ENCODE measurements at regions not wholly inside any gene's neighbourhood (a gene's known extent, or its start where the extent isn't known, plus 50 kb on each side); places are given as distances from the start of the nearest gene placed in this dataset.

- TF ChIP-seq ZNF532 (CRISPR knock-in tag; IDR thresholded peaks at IDR 0.05; ENCODE audit: borderline replicate concordance) (no peak), AR (CRISPR knock-in tag; IDR thresholded peaks at IDR 0.05) (no peak), TEAD4 (CRISPR knock-in tag; IDR thresholded peaks at IDR 0.05) (no peak), ZNF317 (CRISPR knock-in tag; IDR thresholded peaks at IDR 0.05; ENCODE audit: borderline replicate concordance, low read depth) (no peak), ATF6 (CRISPR knock-in tag; IDR thresholded peaks at IDR 0.05) (no peak), E2F5 (CRISPR knock-in tag; IDR thresholded peaks at IDR 0.05) (no peak), ETV6 (CRISPR knock-in tag; IDR thresholded peaks at IDR 0.05) (no peak), ATF2 (CRISPR knock-in tag; IDR thresholded peaks at IDR 0.05; ENCODE audit: borderline replicate concordance, low read depth) (no peak)
Measured at GRCh38 chr16:66004699-66005098, 361.8 kb upstream of the CDH5 start (continued).

GRCh38 chr16:66003201-66003600 is 363.3 kb upstream of the CDH5 start:
- ChIA-PET POLR2A (no interaction called here), CTCF (interaction anchor here (0.9 kb wide), 1 partner anchor 275 kb away, joined by 3 read pairs; no protein-coding TSS in a partner anchor)
- H3K27me3 Mint-ChIP-seq (ENCODE audit: low read depth): peaks cover 3% of the 10 kb centered on the region
- H3K36me3 Mint-ChIP-seq: peaks cover 5% of the 10 kb centered on the region
- TF ChIP-seq ETV6 (CRISPR knock-in tag; IDR thresholded peaks at IDR 0.05) (no peak), ZBTB21 (CRISPR knock-in tag; IDR thresholded peaks at IDR 0.05; ENCODE audit: borderline replicate concordance) (no peak), USF1 (CRISPR knock-in tag; IDR thresholded peaks at IDR 0.05) (no peak), ATF1 (CRISPR knock-in tag; IDR thresholded peaks at IDR 0.05) (no peak), AR (CRISPR knock-in tag; IDR thresholded peaks at IDR 0.05) (no peak), IRF1 (CRISPR knock-in tag; IDR thresholded peaks at IDR 0.05) (no peak), NR1H2 (CRISPR knock-in tag; IDR thresholded peaks at IDR 0.05) (no peak)
- H3K27ac Mint-ChIP-seq: no peak overlapping the region
- H3K4me3 Mint-ChIP-seq: no peak overlapping the region
- peaks cover 21% of the 10 kb centered on the region for H3K4me1 Mint-ChIP-seq
- ATAC-seq (no peak), DNase-seq (ENCODE audit: low spot score) (no peak)
- H3K9me3 Mint-ChIP-seq: peaks cover 13% of the 10 kb centered on the region

Measured in WTC11 (cell line).